DOHH2 (cell line): ENCODE measurements at regions not wholly inside any gene's neighbourhood (a gene's known extent, or its start where the extent isn't known, plus 50 kb on each side); places are given as distances from the start of the nearest gene placed in this dataset.

Experiments used
- H3F3A ChIP-seq: fragments of 200-600 bp; sonication (generic), shearing (Covaris generic); 2 replicates; pipeline ENCODE4 v1.6.0; 2016; ENCODE audit warnings: antibody characterized with exemption, mild to moderate bottlenecking; ENCODE audit not compliant: control insufficient read depth, insufficient read depth
- H3K27ac ChIP-seq: fragments of 200-600 bp; sonication (generic); 2 replicates; pipeline ENCODE4 v1.5.1; 2014; ENCODE audit warnings: low read depth, mild to moderate bottlenecking, low read length, moderate library complexity
- H3K27me3 ChIP-seq: fragments of 200-600 bp; sonication (generic); 2 replicates; pipeline ENCODE4 v1.6.1; 2014; ENCODE audit warnings: mild to moderate bottlenecking, low read length, mixed read lengths; ENCODE audit not compliant: control insufficient read depth
- H3K36me3 ChIP-seq: fragments of 200-600 bp; sonication (generic); 2 replicates; pipeline ENCODE4 v1.6.1; 2014; ENCODE audit warnings: mild to moderate bottlenecking, low read length, moderate library complexity, mixed read lengths; ENCODE audit not compliant: control insufficient read depth
- H3K4me1 ChIP-seq: fragments of 200-600 bp; sonication (generic); 2 replicates; pipeline ENCODE4 v1.6.1; 2014; ENCODE audit warnings: mild to moderate bottlenecking, low read length, mixed read lengths; ENCODE audit not compliant: control insufficient read depth
- H3K4me2 ChIP-seq: fragments of 200-600 bp; sonication (generic); 2 replicates; pipeline ENCODE4 v1.6.0; 2014; ENCODE audit warnings: mild to moderate bottlenecking, low read length, moderate library complexity
- H3K4me3 ChIP-seq: fragments of 200-600 bp; sonication (generic); 2 replicates; pipeline ENCODE4 v1.5.1; 2014; ENCODE audit warnings: mild to moderate bottlenecking, low read length, mixed read lengths
- H3K79me2 ChIP-seq: fragments of 200-600 bp; sonication (generic); 2 replicates; pipeline ENCODE4 v1.6.1; 2014; ENCODE audit warnings: mild to moderate bottlenecking, low read length, mixed read lengths; ENCODE audit not compliant: control insufficient read depth
- H3K9me2 ChIP-seq: fragments of 200-600 bp; sonication (generic); replicated peaks from 2 replicates; pipeline ENCODE4 v1.6.1; 2014; ENCODE audit warnings: mild to moderate bottlenecking, low read length, mixed read lengths; ENCODE audit not compliant: control insufficient read depth
- H3K9me3 ChIP-seq: fragments of 200-600 bp; sonication (generic); 2 replicates; pipeline ENCODE4 v1.6.1; 2014; ENCODE audit warnings: antibody characterized with exemption, low read length, mixed read lengths; ENCODE audit not compliant: control insufficient read depth, insufficient read depth
- H4K20me1 ChIP-seq: fragments of 200-600 bp; sonication (generic); 2 replicates; pipeline ENCODE4 v1.6.0; 2014; ENCODE audit warnings: low read depth, mild to moderate bottlenecking, antibody characterized with exemption, low read length, moderate library complexity; ENCODE audit not compliant: control insufficient read depth, insufficient read depth
- EZH2phosphoT487 ChIP-seq: fragments of 200-600 bp; sonication (generic); IDR thresholded peaks from 2 replicates; pipeline ENCODE4 v1.6.1; 2017; ENCODE audit warnings: borderline replicate concordance, mild to moderate bottlenecking, antibody characterized with exemption, low read length, moderate library complexity, mixed read lengths
- TF ChIP-seq, protein P1 (sequence below): fragments of 200-600 bp; sonication (generic); IDR thresholded peaks from one replicate; pipeline ENCODE4 v1.5.1; 2014; ENCODE audit warnings: antibody characterized with exemption, mild to moderate bottlenecking, low read depth, low read length; ENCODE audit not compliant: poor library complexity, severe bottlenecking

DNA sequence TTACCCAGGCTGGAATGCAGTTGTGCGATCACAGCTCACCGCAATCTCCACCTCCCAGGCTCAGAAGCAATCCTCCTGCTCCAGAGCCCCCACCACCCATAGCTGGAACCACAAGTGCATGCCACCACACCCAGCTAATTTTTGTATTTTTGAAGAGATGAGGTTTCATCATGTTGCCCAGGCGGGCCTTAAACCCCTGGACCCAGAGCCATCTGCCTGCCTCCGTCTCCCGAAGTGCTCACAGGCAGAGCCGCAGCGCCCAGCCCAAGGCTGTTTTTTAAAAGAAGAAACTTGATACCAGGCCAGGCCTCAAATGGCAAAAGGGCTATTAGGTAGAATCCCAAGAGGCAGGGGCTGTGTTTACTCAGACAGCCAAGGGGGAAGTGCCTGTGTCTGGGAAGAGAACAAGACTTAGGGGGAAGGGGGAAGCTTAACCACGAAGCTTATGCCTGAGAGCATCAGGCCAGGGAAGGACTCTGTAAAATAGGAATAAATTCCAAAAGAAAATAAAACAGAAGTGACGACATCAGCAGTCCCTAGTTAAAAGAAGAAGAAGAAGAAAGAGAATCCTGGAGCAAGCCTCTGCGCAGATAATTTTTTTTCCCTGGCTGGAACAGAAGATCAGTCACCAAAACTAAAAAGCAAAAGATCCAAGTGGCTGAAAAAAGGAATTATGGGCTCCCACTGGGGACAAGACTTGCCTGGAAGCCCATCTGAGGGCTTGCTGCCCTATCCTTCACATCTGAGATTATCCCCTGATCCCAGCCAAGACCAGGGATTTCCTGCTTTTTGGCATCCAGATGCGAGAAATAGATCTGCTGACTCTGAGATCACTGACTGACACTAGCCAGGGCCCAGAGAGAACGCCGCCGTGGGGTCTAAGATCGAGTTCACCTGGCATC, 170.5 kb downstream of the NDUFA12 start:
- peaks cover 4% of the 10 kb centered on the region for H3K36me3 ChIP-seq
- TF ChIP-seq, protein P1, sequence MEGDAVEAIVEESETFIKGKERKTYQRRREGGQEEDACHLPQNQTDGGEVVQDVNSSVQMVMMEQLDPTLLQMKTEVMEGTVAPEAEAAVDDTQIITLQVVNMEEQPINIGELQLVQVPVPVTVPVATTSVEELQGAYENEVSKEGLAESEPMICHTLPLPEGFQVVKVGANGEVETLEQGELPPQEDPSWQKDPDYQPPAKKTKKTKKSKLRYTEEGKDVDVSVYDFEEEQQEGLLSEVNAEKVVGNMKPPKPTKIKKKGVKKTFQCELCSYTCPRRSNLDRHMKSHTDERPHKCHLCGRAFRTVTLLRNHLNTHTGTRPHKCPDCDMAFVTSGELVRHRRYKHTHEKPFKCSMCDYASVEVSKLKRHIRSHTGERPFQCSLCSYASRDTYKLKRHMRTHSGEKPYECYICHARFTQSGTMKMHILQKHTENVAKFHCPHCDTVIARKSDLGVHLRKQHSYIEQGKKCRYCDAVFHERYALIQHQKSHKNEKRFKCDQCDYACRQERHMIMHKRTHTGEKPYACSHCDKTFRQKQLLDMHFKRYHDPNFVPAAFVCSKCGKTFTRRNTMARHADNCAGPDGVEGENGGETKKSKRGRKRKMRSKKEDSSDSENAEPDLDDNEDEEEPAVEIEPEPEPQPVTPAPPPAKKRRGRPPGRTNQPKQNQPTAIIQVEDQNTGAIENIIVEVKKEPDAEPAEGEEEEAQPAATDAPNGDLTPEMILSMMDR = no peak
- no peak for TF ChIP-seq EZH2phosphoT487
- H3K4me1 ChIP-seq = peaks cover 34% of the 10 kb centered on the region
- H3F3A ChIP-seq = peaks cover 11% of the 10 kb centered on the region
- no peaks in the 10 kb centered on the region for H3K79me2 ChIP-seq
- H3K4me2 ChIP-seq = no peak overlapping the region
- no peak overlapping the region for H3K27ac ChIP-seq
- no peaks in the 10 kb centered on the region for H3K9me2 ChIP-seq
- H3K9me3 ChIP-seq = peaks cover 4% of the 10 kb centered on the region; the same call in 1 of the 2 replicates
- H4K20me1 ChIP-seq = no peaks in the 10 kb centered on the region
- H3K27me3 ChIP-seq = no peaks in the 10 kb centered on the region
- H3K4me3 ChIP-seq = no peak overlapping the region

DNA sequence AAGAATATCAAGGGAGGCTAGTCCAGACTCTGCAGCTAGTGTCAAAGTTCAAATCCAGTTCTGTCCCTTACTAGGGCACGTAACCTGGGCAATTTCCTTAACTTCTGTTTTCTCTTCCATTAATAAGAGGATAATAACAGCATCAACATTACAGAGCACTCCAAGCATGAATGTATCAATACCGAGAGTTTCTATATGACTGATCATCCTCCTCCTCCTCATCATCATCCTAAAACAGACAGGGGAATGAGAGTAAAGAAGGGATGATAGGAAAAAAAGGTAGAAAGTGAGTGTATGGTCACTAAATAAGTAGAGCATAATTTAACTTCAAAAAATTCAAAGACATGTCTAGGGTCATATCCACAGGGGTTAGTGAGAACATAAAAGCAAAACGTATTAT, 171.4 kb downstream of the NDUFA12 start:
- Histone ChIP-seq H3K9me2 (no peaks in the 10 kb centered on the region), H3K27me3 (no peaks in the 10 kb centered on the region), H3K9me3 (peaks cover 4% of the 10 kb centered on the region; the same call in 1 of the 2 replicates), H3K79me2 (no peaks in the 10 kb centered on the region), H3K27ac (peak overlapping the region; percentile 77), H4K20me1 (no peaks in the 10 kb centered on the region), H3K4me1 (peaks cover 34% of the 10 kb centered on the region), H3K36me3 (peaks cover 4% of the 10 kb centered on the region), H3F3A (peaks cover 11% of the 10 kb centered on the region), H3K4me2 (peak overlapping the region; percentile 72), H3K4me3 (no peak overlapping the region)
- TF ChIP-seq EZH2phosphoT487 = no peak
- TF ChIP-seq, protein P1 = no peak

DNA sequence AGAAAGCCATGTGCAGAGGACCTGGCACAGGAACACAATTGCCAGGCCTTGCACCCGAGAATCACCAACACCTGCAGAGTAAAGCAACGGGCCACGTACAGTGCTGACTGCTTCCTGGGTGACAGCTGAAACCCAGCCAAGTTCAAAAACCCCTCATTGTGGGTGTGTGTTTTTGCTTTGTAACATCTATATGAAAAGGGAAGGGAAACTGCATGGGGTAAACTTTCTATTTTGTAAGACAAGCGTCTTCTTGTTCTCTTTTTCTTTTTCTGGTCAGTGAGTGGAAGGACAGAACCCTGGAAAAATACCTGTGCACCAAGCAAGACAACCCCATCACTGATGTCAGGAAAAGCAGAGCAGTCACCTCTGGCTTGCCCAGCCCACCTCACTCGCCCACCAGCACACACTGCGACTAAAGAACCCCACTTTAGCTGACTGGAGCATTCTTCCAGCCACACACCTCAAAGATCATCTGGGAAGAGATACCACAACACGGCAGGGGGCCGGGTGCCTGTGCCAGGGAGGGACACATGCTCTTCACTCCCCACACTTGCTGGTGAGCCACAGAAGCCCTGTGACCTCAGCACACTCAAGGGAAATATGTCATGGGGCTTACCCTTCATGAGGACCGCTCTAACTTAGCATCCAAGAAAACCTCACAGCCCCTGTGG, 172.3 kb downstream of the NDUFA12 start:
- Histone ChIP-seq H3K4me1 (peaks cover 34% of the 10 kb centered on the region), H3K9me3 (peaks cover 4% of the 10 kb centered on the region; the same call in 1 of the 2 replicates), H3K4me2 (peak overlapping the region; percentile 72), H3K27me3 (no peaks in the 10 kb centered on the region), H4K20me1 (no peaks in the 10 kb centered on the region), H3F3A (peaks cover 11% of the 10 kb centered on the region), H3K9me2 (no peaks in the 10 kb centered on the region), H3K27ac (peak overlapping the region; percentile 77), H3K36me3 (peaks cover 4% of the 10 kb centered on the region), H3K4me3 (peak overlapping the region; percentile 50), H3K79me2 (no peaks in the 10 kb centered on the region)
- no peak for TF ChIP-seq EZH2phosphoT487
- TF ChIP-seq, protein P1 = no peak
